SHP77 treated with DMSO at 0.1 percent for 48 hours (cell line): ENCODE measurements at regions not wholly inside any gene's neighbourhood (a gene's known extent, or its start where the extent isn't known, plus 50 kb on each side); places are given as distances from the start of the nearest gene placed in this dataset.
A peak's percentile ranks its signal among the peaks of the same experiment; 100 is the strongest.
"Not testable (repeated sequence)": the region's sequence is repeated elsewhere in the genome, so short reads cannot be mapped to it uniquely, and the experiment has no call there.

Source experiments
- DNase-seq: peaks from one replicate; lab custom pipeline; 2025; lab: John Stamatoyannopoulos, UW

- DNase-seq = no peak
These were observed 60.6 kb upstream of the EMB start for GRCh38 chr5:50501491-50502228.

GRCh38 chr5:50513028-50513457, 72.0 kb upstream of the EMB start:
- DNase-seq = not testable (repeated sequence)

GRCh38 chr5:50521060-50521459, 80.0 kb upstream of the EMB start:
- not testable (repeated sequence) for DNase-seq

GRCh38 chr5:50527514-50528060, 86.5 kb upstream of the EMB start:
- not testable (repeated sequence) for DNase-seq

GRCh38 chr5:50535393-50535792, 94.3 kb upstream of the EMB start:
- DNase-seq = no peak

GRCh38 chr5:50537534-50537933, 96.4 kb upstream of the EMB start:
- DNase-seq = not testable (repeated sequence)

GRCh38 chr5:50547303-50547702, 106.2 kb upstream of the EMB start:
- no peak for DNase-seq

- DNase-seq = no peak
These were observed 109.2 kb upstream of the EMB start for GRCh38 chr5:50550267-50550666.

- DNase-seq = no peak
These were observed 109.9 kb upstream of the EMB start for GRCh38 chr5:50550993-50551392.

- DNase-seq = no peak
These were observed 112.5 kb upstream of the EMB start for GRCh38 chr5:50553560-50553984.

GRCh38 chr5:50558640-50559039, 107.8 kb upstream of the PARP8 start:
- not testable (repeated sequence) for DNase-seq

- DNase-seq = no peak
These were observed 106.5 kb upstream of the PARP8 start for GRCh38 chr5:50559955-50560354.

GRCh38 chr5:50562694-50563093, 103.7 kb upstream of the PARP8 start:
- no peak for DNase-seq

- DNase-seq = no peak
These were observed 102.4 kb upstream of the PARP8 start for GRCh38 chr5:50564079-50564478.

- DNase-seq = no peak
These were observed 101.9 kb upstream of the PARP8 start for GRCh38 chr5:50564558-50564957.

- no peak for DNase-seq
These were observed 92.3 kb upstream of the PARP8 start for GRCh38 chr5:50574121-50574520.

GRCh38 chr5:50575740-50576139, 90.7 kb upstream of the PARP8 start:
- no peak for DNase-seq

GRCh38 chr5:50576265-50576664, 90.2 kb upstream of the PARP8 start:
- DNase-seq = peak; percentile 15

GRCh38 chr5:50576686-50577256, 89.7 kb upstream of the PARP8 start:
- DNase-seq = no peak

GRCh38 chr5:50580506-50580905, 85.9 kb upstream of the PARP8 start:
- DNase-seq = no peak

GRCh38 chr5:50581845-50582244, 84.6 kb upstream of the PARP8 start:
- not testable (repeated sequence) for DNase-seq

GRCh38 chr5:50582699-50583098, 83.7 kb upstream of the PARP8 start:
- DNase-seq = no peak

GRCh38 chr5:50583621-50584020, 82.8 kb upstream of the PARP8 start:
- no peak for DNase-seq
